ENCODE measurements at regions not wholly inside any gene's neighbourhood (a gene's known extent, or its start where the extent isn't known, plus 50 kb on each side); places are given as distances from the start of the nearest gene placed in this dataset.

GRCh38 chrX:39848243-39848642 lies 249.5 kb downstream of the BCOR start (continued):
- TF ChIP-seq POLR2AphosphoS5 (IDR thresholded peaks at IDR 0.05; ENCODE audit: control insufficient read depth, insufficient read depth, low read depth, low read length) (no peak), CGGBP1 (CRISPR knock-in tag; IDR thresholded peaks at IDR 0.05) (no peak), PBX2 (CRISPR knock-in tag; IDR thresholded peaks at IDR 0.05; ENCODE audit: low read depth) (0 out of 2 replicates have a peak, but pooled peaks have one; percentile 30), PBX2 (tag; conservative IDR thresholded peaks at IDR 0.05; ENCODE audit: low read depth) (peak; percentile 83), ZNF695 (CRISPR knock-in tag; IDR thresholded peaks at IDR 0.05) (no peak), CHD2 (IDR thresholded peaks at IDR 0.05; ENCODE audit: low read depth, low read length) (no peak), ELF1 (tag; IDR thresholded peaks at IDR 0.05) (no peak), ATF6 (CRISPR knock-in tag; IDR thresholded peaks at IDR 0.05) (no peak)
